ENCODE measurements at regions not wholly inside any gene's neighbourhood (a gene's known extent, or its start where the extent isn't known, plus 50 kb on each side); places are given as distances from the start of the nearest gene placed in this dataset.

DNA sequence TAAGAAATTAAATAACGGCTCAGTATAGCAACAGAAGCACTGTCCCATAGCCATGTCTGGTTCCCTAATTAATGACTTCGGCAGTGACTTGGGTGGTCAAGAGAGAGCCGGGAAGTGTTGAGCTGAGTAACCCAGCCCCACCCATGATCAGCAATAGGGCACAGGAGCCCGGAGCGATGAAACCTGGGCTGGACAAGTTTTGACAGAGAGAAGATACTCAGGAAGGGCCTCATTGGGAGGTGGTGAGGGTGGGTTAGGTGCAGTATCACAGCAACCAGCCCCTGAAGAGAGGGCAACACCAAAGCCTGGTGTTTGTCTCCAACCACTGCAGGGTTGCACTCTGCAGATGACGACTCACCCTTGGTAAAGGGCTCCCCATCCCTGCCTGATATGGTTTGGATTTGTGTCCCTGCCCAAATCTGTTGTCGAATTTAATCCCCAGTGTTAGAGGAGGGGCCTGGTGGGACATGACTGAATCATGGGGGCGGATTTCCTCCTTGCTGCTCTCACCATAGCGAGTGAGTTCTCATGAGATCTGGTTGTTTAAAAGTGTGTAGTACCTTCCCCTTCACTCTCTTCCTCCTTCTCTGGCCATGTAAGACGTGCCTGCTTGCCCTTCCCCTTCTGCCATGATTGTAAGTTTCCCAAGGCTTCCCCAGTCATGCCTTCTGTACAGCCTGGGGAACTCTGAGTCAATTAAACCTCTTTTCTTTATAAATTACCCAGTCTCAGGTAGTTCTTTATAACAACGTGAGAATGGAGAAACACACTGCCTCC, 124.9 kb upstream of the MED13L start:
- TF ChIP-seq, protein P1, sequence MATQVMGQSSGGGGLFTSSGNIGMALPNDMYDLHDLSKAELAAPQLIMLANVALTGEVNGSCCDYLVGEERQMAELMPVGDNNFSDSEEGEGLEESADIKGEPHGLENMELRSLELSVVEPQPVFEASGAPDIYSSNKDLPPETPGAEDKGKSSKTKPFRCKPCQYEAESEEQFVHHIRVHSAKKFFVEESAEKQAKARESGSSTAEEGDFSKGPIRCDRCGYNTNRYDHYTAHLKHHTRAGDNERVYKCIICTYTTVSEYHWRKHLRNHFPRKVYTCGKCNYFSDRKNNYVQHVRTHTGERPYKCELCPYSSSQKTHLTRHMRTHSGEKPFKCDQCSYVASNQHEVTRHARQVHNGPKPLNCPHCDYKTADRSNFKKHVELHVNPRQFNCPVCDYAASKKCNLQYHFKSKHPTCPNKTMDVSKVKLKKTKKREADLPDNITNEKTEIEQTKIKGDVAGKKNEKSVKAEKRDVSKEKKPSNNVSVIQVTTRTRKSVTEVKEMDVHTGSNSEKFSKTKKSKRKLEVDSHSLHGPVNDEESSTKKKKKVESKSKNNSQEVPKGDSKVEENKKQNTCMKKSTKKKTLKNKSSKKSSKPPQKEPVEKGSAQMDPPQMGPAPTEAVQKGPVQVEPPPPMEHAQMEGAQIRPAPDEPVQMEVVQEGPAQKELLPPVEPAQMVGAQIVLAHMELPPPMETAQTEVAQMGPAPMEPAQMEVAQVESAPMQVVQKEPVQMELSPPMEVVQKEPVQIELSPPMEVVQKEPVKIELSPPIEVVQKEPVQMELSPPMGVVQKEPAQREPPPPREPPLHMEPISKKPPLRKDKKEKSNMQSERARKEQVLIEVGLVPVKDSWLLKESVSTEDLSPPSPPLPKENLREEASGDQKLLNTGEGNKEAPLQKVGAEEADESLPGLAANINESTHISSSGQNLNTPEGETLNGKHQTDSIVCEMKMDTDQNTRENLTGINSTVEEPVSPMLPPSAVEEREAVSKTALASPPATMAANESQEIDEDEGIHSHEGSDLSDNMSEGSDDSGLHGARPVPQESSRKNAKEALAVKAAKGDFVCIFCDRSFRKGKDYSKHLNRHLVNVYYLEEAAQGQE (IDR thresholded peaks at IDR 0.05; ENCODE audit: insufficient read depth in 1 of 2, low read depth in 2 of 2, low read length in 2 of 2) = no peak
- TF ChIP-seq POLR2AphosphoS5 (IDR thresholded peaks at IDR 0.05; ENCODE audit: low read depth, low read length) (no peak), TAF1 (IDR thresholded peaks at IDR 0.05; ENCODE audit: borderline replicate concordance, insufficient read depth, low read length) (no peak), SIN3A (IDR thresholded peaks at IDR 0.05; ENCODE audit: borderline replicate concordance, insufficient read depth, low read length) (no peak), FOXP2 (optimal IDR thresholded peaks at IDR 0.05; ENCODE audit: borderline replicate concordance, extremely low read depth, extremely low read length, insufficient read depth) (no peak)

Data from PFSK-1 (cell line).